NCI-H2227 (cell line): ENCODE measurements at regions not wholly inside any gene's neighbourhood (a gene's known extent, or its start where the extent isn't known, plus 50 kb on each side); places are given as distances from the start of the nearest gene placed in this dataset.

ENCODE experiments used
- DNase-seq: peaks from one replicate; lab custom pipeline; 2025; ENCODE audit not compliant: unreplicated experiment; lab: John Stamatoyannopoulos, UW

DNA sequence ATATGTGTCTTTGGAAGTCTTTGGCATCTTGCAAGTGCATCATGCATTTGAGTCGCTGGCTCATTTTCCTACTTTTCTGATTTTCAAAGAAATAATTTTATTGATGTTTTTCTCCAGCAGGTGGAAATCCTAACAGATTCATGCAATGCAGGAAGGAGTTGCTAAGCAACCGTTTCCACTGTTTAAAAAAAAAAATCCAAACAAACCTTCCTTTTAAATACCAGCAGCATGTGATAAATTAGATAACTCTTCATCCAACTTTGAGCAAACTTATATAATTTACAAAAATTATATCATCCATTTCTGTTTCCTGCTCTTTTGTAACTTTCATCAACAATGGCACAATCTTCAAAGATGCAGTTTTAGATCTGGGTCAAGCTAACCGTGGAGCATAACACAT lies 364.1 kb downstream of the MFSD1 start:
- DNase-seq: peak; percentile 18

DNA sequence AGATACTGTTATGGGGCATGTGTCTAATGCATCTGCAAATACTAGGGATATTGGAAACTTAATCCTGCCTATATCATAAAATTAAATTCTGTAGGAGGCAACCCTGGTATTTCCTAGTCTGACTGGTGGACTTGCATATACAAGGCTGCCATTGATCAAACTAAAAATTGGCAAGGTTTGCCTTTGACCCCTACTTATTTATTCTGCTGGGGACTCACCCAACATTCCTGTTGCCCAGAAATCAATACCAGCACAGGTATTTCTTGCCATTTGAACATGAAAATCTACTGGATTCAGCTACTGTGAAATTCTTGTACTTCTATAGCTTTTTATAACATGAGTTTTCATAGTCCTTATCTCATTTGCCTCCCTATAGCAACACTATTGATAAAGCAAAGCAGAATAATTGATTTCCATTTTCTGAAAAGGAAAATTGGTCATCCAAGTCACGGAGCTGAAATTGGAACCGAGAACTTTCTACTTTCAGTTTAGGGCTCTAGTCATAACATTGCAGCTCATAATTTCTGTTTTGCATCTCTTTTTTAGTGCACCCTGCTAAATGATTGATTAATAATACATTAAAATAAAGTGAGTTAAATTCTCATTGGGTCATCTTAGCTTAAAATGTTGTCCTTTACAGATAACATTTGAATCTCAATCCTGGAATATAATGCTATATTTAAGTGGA lies 365.2 kb downstream of the MFSD1 start:
- DNase-seq: no peak

DNA sequence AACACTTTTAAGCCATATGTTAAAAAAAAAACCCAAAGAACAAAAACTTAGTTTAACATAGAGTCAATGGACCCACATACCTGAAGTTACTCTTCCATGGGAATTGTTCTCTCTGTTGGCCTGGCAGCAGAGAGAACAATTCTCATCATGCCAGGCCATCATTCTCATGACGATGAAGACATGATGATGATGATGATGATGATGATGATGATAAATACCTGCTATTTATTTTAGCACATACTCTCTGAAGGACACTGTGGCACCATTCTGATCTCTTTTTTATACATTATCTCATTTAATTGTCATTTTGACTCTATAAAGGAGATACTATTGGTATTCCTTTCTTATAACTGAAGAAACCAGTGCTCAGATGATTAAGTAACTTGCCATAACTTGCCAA lies 366.9 kb downstream of the MFSD1 start:
- DNase-seq: no peak

- no peak for DNase-seq
These were observed 368.0 kb downstream of the MFSD1 start for GRCh38 chr3:159169828-159170227.

DNA sequence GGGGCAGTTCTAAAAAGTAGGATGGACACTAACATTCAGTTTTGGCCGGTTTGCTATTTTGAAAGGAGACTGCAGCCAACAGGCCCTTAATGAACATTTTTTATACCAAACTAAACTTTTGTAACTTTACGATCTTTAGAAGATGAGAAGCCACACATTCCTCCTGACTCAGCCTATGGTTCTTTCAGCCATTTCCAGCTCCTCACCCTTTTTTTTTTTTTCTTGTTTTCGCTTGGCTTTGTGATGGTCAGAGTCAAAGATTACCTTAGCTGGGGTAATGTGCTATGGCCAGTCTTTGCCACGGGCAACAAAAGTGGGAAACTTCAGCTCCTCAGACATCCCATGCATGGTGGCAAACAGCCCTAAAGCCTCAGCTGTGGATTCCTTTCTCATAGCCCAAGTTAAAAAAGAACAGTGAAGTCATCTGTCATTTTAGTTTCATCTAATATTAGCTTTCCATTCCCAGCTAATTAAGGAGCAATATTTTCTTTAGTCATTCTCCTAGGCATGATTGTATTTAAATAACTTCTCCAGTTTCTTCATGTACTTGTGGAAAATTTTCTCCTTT lies 368.7 kb downstream of the MFSD1 start:
- DNase-seq: no peak

GRCh38 chr3:159171333-159171732 lies 369.5 kb downstream of the MFSD1 start:
- DNase-seq: no peak

GRCh38 chr3:159172473-159172872 lies 370.6 kb downstream of the MFSD1 start:
- DNase-seq: no peak

DNA sequence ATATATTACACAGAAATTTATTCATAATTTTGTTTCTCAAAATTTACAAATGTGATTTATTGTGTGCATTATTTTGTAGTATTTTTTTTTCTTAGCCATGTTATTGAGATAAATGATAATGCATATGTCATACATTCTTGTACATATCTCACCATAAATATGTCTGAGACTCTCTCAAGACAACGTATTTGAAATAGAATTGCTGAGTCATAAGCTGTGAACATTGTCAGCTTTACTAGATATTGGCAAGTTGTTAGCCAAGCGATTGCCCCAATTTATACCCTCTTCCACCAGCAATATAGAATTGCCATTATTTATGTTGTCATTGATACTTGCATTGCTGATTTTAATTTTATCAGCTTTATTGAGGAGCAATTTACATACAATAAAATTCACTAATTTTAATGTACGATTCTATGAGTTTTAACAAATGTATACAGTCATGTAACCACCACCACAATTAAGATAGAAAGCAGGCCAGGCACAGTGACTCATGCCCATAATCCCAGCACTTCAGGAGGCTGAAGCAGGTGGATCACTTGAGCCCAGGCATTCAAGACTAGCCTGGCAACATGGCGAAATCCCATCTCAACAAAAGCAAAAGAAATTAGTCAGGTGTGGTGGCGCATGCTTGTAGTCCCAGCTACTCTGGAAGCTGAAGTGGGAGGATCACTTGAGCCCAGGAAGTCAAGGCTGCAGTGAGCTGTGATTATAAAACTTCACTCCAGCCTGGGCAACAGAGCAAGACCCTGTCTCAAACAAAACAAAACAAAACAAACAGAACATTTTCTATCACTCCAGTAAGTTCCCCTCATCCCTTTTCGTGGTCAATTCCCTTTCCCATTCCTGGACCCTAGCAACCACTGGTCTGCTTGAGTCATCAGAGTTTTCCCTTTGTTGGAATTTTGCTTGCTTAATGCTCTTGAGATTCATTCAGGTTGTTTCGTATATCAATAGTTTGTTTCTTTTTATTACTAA lies 373.1 kb downstream of the MFSD1 start:
- DNase-seq: no peak

DNA sequence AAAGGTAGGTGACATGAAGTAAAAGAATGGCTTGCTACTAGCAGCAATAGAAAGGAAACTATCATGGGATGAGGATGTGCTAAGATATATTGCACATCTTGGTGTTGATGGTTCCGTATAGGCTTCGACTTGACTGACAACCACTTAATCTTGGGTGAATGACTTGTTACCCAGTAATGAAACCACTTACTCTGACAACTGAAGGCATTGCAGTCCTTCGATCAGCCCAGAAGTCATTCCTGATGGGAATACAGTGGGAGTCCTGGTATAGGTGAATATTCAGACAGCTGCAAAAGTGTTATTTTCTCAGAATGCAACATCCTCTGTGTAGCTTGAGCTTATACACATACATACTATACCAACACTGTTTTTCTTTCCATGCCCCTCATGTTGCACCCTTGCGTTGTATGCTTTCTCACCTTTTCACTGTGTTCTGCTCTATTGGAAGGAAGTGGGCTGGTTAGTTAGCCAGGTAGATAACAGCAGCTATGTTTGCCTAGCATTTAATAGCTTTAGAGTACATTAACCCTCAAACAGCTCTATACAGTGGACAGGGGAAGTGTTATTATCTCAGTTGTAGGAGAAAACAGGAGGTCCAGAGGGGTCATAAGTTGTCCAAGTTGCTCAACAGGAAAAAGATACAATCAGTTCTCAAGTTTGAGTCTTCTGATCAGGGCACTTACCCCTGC lies 376.5 kb downstream of the MFSD1 start:
- no peak for DNase-seq

- no peak for DNase-seq
These were observed 381.1 kb downstream of the MFSD1 start for GRCh38 chr3:159182961-159183360.

GRCh38 chr3:159185443-159186050 lies 383.7 kb downstream of the MFSD1 start:
- no peak for DNase-seq

DNA sequence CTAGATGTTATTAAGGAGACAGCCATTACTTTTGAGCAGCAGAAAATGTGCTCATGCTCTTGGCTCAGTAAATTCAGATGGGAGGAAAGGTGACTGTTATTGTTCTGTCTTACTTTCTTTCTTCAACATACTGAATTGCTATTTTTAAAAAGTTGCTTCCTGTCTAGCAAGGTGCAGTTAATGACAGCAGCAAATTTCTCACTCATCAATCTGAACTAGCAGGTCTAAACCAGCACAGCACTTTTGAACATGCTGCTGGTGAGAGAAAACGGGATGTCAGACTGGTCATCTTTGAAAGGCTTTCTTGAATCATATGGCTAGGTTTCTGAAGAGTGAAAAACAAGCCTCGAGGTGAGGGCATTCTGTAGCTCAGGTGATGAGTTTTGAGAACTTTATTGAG lies 384.7 kb downstream of the MFSD1 start:
- no peak for DNase-seq

- no peak for DNase-seq
These were observed 385.4 kb downstream of the MFSD1 start for GRCh38 chr3:159187232-159187631.

GRCh38 chr3:159187706-159188105 lies 385.9 kb downstream of the MFSD1 start:
- no peak for DNase-seq

DNA sequence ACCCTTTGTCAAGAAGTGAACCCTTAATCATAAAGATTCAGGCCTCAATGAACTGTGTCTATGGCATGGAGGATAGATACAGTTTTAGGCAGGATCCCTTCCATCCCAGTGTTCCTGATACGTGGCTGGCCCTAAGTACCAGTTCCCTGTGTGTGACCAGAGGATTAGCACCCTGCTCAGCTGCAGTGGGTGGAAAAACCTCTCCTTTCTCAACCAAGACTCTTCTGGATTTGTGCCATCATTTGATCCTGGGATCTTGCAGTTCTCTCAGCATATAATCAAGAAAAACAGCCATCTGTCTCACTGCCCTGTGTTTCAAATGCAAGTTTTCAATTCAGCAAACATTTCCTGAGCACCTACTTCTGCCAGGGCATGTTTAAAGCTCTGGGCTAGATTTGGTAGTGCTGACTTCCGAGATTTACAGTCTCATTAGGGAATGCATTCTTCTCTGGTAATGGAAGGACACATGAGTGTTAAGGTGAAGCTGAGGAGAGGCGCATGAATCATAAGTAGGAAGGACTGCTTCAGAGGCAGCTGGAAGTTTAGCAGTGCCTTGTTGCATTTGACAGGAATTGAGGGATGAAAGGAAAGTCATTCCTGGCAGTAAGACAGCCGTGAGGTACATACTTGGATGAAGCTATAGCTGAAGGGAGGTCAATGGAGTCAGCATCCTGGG lies 388.3 kb downstream of the MFSD1 start:
- no peak for DNase-seq

DNA sequence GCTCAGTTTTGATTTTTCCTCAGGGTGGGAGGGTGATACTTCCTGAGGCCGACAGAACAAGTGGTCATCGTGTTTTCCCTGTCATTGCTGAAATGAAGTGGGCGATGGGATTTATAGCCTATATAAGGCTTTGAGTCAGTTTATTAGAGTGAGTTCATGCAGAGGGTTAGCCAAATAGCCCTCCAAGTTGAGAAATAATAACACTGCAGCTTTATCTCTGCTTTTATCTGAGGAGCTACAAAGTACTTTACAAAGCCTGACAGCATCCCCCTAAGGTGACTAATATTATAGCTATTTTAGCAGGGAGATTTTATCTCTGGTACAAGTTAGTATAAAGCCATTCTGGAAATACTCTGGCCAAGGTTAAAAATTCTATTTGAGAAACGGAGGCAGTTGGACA lies 389.6 kb downstream of the MFSD1 start:
- DNase-seq: no peak

DNA sequence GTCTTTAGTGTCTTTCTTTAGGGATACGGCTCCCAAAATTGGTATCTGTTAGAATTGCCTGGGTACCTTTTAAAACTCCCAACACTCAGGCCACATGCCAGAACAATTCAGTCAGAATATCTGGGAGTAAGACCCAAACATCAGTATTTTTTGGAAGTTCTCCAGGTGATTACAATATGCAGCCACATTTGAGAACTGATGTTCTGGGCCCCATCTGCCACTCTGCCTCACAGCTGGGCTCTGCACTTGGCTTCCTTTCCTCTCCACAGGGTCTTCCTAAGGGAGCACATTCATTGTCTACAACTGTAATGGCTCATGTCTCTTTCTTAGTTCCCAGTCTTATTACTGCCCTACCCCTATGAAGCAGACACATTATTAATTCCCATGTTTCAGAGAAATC lies 394.5 kb downstream of the MFSD1 start:
- no peak for DNase-seq

GRCh38 chr3:159200176-159200575 lies 398.3 kb downstream of the MFSD1 start:
- DNase-seq: no peak

- DNase-seq: peak; percentile 4
These were observed 406.2 kb downstream of the MFSD1 start for GRCh38 chr3:159208050-159208449.

DNA sequence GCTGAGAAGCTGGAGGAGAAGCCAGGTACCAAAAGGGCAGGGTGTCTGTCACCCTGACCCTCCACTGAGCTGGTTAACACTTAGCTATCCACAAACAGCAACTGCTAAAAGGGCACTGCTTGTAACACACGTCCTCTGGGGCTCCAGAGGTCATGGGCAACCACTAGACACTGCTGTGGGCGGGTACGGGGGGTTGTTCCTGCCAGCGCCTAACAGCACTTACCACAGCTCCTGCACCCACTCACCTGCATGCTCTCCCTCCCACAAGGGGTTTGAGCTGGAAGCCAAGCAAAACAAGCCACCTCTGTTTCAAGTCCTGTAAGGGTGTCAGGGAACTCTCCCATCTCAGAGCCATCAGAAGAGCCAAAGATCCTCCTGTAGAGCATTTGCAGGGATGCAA lies 407.6 kb downstream of the MFSD1 start:
- no peak for DNase-seq
